VCaP (cell line): ENCODE measurements at regions not wholly inside any gene's neighbourhood (a gene's known extent, or its start where the extent isn't known, plus 50 kb on each side); places are given as distances from the start of the nearest gene placed in this dataset.
A peak's percentile ranks its signal among the peaks of the same experiment; 100 is the strongest.

Experiments used
- H3K27ac ChIP-seq: fragments of 450-650 bp; 2 replicates; pipeline ENCODE4 v1.5.1; 2017
- TF ChIP-seq, protein P1 (sequence below): fragments of 450-650 bp; conservative IDR thresholded peaks from 2 replicates; pipeline ENCODE4 v1.5.1; 2017; ENCODE audit warnings: mild to moderate bottlenecking, moderate library complexity

DNA sequence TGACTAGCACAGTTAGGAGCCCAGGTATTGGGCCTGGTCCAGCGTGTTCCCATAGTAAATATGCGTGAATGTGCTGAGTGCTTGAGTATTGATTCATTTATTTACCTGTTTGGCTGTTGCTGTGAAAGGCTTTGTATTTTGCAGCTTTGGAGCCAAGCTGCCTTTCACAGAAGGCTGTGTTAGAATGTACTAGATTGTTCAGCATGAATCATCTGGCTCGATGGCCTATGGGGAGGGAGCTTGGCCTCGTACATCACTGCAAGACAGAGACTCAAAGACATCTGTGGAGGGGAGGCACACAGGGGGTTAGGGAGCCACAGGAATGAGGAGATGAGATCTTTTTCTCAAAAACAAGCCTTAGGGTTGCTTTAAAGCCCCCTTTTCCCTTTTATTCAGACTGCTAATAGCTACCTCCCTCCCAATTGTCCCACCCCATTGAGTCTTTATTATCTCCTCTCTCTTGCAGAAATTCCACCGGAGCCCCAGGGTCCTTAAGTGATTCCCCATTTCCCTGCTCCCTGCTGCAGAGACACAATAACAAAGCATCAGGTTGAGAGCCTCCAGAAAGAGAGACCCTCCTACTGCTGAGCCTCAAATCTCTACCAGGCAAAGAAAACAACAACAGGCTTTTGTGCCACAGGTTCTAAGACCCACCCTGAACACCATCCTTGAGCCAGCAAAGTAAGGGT, 307.2 kb downstream of the ABCC12 start:
- TF ChIP-seq, protein P1, sequence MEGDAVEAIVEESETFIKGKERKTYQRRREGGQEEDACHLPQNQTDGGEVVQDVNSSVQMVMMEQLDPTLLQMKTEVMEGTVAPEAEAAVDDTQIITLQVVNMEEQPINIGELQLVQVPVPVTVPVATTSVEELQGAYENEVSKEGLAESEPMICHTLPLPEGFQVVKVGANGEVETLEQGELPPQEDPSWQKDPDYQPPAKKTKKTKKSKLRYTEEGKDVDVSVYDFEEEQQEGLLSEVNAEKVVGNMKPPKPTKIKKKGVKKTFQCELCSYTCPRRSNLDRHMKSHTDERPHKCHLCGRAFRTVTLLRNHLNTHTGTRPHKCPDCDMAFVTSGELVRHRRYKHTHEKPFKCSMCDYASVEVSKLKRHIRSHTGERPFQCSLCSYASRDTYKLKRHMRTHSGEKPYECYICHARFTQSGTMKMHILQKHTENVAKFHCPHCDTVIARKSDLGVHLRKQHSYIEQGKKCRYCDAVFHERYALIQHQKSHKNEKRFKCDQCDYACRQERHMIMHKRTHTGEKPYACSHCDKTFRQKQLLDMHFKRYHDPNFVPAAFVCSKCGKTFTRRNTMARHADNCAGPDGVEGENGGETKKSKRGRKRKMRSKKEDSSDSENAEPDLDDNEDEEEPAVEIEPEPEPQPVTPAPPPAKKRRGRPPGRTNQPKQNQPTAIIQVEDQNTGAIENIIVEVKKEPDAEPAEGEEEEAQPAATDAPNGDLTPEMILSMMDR = no peak
- peak overlapping the region; percentile 10; the same call in 1 of the 2 replicates for H3K27ac ChIP-seq

DNA sequence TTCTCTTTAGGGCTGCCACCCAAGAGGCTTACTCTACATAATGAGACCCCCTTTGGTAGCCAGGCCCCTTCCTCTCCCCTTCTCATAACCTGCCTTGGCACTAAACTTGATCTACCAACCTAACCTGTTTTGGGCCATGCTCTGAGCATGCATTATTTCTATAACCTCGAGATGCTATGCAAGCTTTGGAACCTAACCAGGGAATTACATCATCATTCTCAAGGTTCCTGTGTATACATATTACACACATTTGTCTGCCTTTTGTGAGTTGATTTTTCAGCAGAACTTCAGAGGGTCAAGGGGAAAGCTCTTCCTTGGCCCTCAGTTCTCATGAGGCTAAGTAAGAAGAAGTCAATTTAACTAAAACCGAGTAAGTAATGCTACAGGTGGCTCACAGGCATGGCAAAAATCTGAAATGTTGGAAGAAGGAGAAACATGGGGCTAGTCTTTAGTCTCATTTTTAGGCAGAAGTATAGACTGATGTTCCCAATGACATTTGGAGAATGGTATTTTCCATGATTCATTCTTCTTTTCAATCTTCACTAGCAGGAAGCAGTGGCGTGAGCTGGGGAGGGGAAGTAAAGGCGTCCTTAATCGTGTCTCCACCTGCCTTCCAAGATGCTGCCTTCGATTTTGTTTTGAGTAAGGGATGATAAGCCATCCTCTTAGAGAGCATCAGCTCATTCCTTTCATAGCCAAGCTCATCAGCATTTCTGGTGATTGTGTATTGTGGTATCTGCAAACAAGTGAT, 308.4 kb downstream of the ABCC12 start:
- no peak overlapping the region; the same call in 1 of the 2 replicates for H3K27ac ChIP-seq
- TF ChIP-seq, protein P1 = no peak

GRCh38 chr16:47834485-47835024, 321.2 kb downstream of the ABCC12 start:
- no peak overlapping the region for H3K27ac ChIP-seq
- TF ChIP-seq, protein P1 = no peak

DNA sequence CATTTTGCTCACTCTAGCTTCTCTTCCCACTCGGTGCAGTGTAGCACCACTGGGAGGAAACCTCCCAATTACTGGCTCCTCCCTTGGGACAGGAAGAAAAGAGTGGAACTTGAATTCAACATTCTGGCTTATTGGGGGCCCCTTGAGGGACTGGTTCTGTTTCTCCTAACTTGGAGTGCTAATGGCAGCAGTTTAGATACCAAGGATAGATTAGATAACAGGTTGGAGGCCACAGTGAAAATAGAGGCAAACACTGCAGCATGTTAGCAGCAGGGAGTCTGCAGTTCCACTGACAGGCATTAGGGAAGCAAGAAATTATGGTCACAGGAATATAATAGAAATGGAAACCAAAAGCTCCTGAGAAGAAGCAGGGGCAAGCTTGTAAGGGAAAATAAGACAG, 322.0 kb downstream of the ABCC12 start:
- no peak overlapping the region for H3K27ac ChIP-seq
- TF ChIP-seq, protein P1 = no peak

DNA sequence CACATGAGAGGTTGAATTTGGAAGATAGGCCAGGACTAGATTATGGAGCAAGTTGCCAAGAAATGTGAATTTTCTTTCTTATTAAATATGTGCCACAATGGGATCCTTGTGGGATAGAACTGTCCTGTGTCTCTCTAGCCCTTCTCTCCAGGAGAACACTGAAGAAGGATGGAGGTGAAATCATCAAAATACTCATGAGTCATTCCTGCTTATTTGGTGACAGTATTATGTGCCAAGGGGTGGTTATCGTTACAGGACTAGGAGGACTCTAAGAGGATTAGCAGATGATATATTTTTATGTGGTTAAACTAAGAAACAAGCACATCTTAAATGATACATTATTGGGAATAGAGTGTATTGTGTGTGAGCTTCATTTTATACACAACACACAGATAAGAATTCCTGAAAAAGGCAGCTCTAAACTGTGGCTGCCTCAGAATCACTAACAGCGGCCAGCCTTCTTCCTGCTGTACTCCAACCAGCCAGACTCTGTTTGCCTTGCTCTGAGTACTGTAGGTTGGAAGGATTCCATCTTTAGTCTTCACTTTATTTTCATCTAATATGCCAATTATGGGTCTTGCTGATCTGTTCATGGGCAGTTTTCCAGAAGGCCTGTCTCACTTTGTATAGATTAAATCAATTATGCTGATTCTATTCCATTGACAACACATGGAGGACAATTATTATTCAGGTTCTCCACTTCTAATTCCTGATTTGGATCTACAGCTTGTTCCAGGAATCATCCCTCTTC, 325.8 kb downstream of the ABCC12 start:
- TF ChIP-seq, protein P1 = no peak
- H3K27ac ChIP-seq = no peak overlapping the region

- TF ChIP-seq, protein P1 = no peak
- H3K27ac ChIP-seq = no peak overlapping the region
Measured at GRCh38 chr16:47826070-47826469, 329.7 kb downstream of the ABCC12 start.

GRCh38 chr16:47817048-47817447, 338.7 kb downstream of the ABCC12 start:
- TF ChIP-seq, protein P1 = no peak
- H3K27ac ChIP-seq = no peak overlapping the region
